NT2/D1 (cell line): ENCODE measurements at regions not wholly inside any gene's neighbourhood (a gene's known extent, or its start where the extent isn't known, plus 50 kb on each side); places are given as distances from the start of the nearest gene placed in this dataset.

ENCODE experiments used
- YY1 ChIP-seq: IDR thresholded peaks from 2 replicates; pipeline ENCODE4 v1.6.1; 2011; ENCODE audit not compliant: insufficient read length, insufficient read depth
- ZNF274 ChIP-seq: IDR thresholded peaks from 2 replicates; pipeline ENCODE4 v1.6.1; 2011; ENCODE audit warnings: mild to moderate bottlenecking, low read depth, low read length

DNA sequence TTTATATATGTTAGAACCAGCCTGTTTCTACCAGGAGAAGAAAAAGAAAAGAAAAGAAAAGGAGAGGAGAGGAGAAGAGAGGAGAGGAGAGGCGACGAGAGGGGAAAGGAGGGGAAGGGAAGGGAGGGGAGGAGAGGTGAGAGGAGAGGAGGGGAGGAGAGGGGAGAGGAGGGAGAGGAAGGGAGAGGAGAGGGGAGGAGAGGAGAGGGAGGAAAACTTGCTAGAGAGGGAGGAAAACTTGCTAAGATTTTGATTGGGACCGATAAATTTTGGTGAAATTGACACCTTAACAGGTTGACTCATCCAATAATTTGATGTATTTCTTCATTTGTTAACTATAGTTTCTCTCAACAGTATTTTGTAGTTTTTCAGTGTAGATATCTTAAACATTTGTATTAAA, 164.0 kb upstream of the SYT1 start:
- TF ChIP-seq ZNF274 (no peak), YY1 (no peak)
